Natural killer cell treated with Interleukin-12 subunit alpha and Interleukin-12 subunit beta and Interleukin-15 and Interleukin-18, amount 100 ng/mL, for 72 hours (primary cell): ENCODE measurements at regions not wholly inside any gene's neighbourhood (a gene's known extent, or its start where the extent isn't known, plus 50 kb on each side); places are given as distances from the start of the nearest gene placed in this dataset.

Source experiments
- ATAC-seq, 2 donors: fragments of 150-1000 bp; cut with Tn5 transposase in 1 of 2; sonication (Bioruptor Pico), chemical (Tn5 transposase) in 1 of 2; 2 replicates each; pipeline ENCODE4 v1.10.0; 2021
- DNase-seq: peaks from one replicate; pipeline ENCODE4 v3.0.0; 2022; ENCODE audit warnings: low spot score
- H3K27ac Mint-ChIP-seq, 2 donors: 1 replicate in 1 of 2; 2 replicates in 1 of 2; pipeline ENCODE4 v1.8.0; 2022; ENCODE audit warnings: mixed read lengths in 2 of 2, mild to moderate bottlenecking in 1 of 2, moderate library complexity in 1 of 2
- H3K27me3 Mint-ChIP-seq, 2 donors: 1 replicate in 1 of 2; 2 replicates in 1 of 2; pipeline ENCODE4 v1.8.0; 2022; ENCODE audit warnings: mixed read lengths in 2 of 2
- H3K36me3 Mint-ChIP-seq: one replicate; pipeline ENCODE4 v1.8.0; 2022; ENCODE audit warnings: mixed read lengths
- H3K4me1 Mint-ChIP-seq, 2 donors: 1 replicate in 1 of 2; 2 replicates in 1 of 2; pipeline ENCODE4 v1.8.0; 2022; ENCODE audit warnings: low read depth in 2 of 2, mixed read lengths in 2 of 2, mild to moderate bottlenecking in 1 of 2
- H3K4me3 Mint-ChIP-seq: one replicate; pipeline ENCODE4 v1.8.0; 2022; ENCODE audit warnings: mixed read lengths
- H3K9me3 Mint-ChIP-seq: 2 replicates; pipeline ENCODE4 v1.8.0; 2022; ENCODE audit warnings: mixed read lengths

GRCh38 chr9:32698706-32699277, 63.3 kb upstream of the TAF1L start:
- peaks cover 1 to 2% of the 10 kb centered on the region in 2 donors for H3K27me3 Mint-ChIP-seq
- H3K27ac Mint-ChIP-seq = no peak overlapping the region
- no peak overlapping the region for H3K4me3 Mint-ChIP-seq
- ATAC-seq (no peak), DNase-seq (no peak)
- no peaks in the 10 kb centered on the region for H3K9me3 Mint-ChIP-seq
- no peaks in the 10 kb centered on the region for H3K36me3 Mint-ChIP-seq
- H3K4me1 Mint-ChIP-seq = no peaks in the 10 kb centered on the region

GRCh38 chr9:32701321-32702022, 66.0 kb upstream of the TAF1L start:
- no peak overlapping the region for H3K4me3 Mint-ChIP-seq
- peaks cover 3 to 5% of the 10 kb centered on the region in 2 donors for H3K27me3 Mint-ChIP-seq
- no peak overlapping the region for H3K27ac Mint-ChIP-seq
- H3K36me3 Mint-ChIP-seq = no peaks in the 10 kb centered on the region
- H3K9me3 Mint-ChIP-seq = no peaks in the 10 kb centered on the region
- ATAC-seq = no peak
- no peaks in the 10 kb centered on the region for H3K4me1 Mint-ChIP-seq
- DNase-seq = no peak

GRCh38 chr9:32703635-32704034, 68.2 kb upstream of the TAF1L start:
- H3K27ac Mint-ChIP-seq = no peak overlapping the region
- H3K4me1 Mint-ChIP-seq = no peaks in the 10 kb centered on the region
- no peak for DNase-seq
- ATAC-seq = no peak
- H3K36me3 Mint-ChIP-seq = no peaks in the 10 kb centered on the region
- H3K9me3 Mint-ChIP-seq = no peaks in the 10 kb centered on the region
- peaks cover 7 to 12% of the 10 kb centered on the region in 2 donors for H3K27me3 Mint-ChIP-seq
- H3K4me3 Mint-ChIP-seq = no peak overlapping the region

- DNase-seq = no peak
- Mint-ChIP-seq H3K4me3 (no peak overlapping the region), H3K27ac (no peak overlapping the region), H3K9me3 (no peaks in the 10 kb centered on the region), H3K27me3 (peaks cover 7 to 12% of the 10 kb centered on the region in 2 donors), H3K36me3 (no peaks in the 10 kb centered on the region), H3K4me1 (no peaks in the 10 kb centered on the region)
- ATAC-seq = no peak
Measured at GRCh38 chr9:32704343-32704742, 68.9 kb upstream of the TAF1L start.

- H3K27me3 Mint-ChIP-seq = peaks cover 7 to 12% of the 10 kb centered on the region in 2 donors
- H3K4me3 Mint-ChIP-seq = no peak overlapping the region
- H3K27ac Mint-ChIP-seq = no peak overlapping the region
- no peaks in the 10 kb centered on the region for H3K36me3 Mint-ChIP-seq
- H3K4me1 Mint-ChIP-seq = no peaks in the 10 kb centered on the region
- peaks cover 4% of the 10 kb centered on the region for H3K9me3 Mint-ChIP-seq
- ATAC-seq (no peak), DNase-seq (no peak)
Measured at GRCh38 chr9:32705059-32705458, 69.6 kb upstream of the TAF1L start.

GRCh38 chr9:32706004-32706724, 70.7 kb upstream of the TAF1L start:
- H3K27ac Mint-ChIP-seq = no peak overlapping the region

GRCh38 chr9:32706725-32707100, 71.2 kb upstream of the TAF1L start:
- no peak for ATAC-seq
- no peaks in the 10 kb centered on the region for H3K36me3 Mint-ChIP-seq
- H3K27ac Mint-ChIP-seq = no peak overlapping the region
- H3K4me1 Mint-ChIP-seq = no peaks in the 10 kb centered on the region
- no peak for DNase-seq
- peaks cover 6% of the 10 kb centered on the region for H3K9me3 Mint-ChIP-seq
- H3K27me3 Mint-ChIP-seq = peaks cover 7 to 12% of the 10 kb centered on the region in 2 donors
- no peak overlapping the region for H3K4me3 Mint-ChIP-seq

More at GRCh38 chr9:32706004-32706724, 70.7 kb upstream of the TAF1L start:
- ATAC-seq (no peak), DNase-seq (no peak)
- H3K27me3 Mint-ChIP-seq = peaks cover 7 to 12% of the 10 kb centered on the region in 2 donors
- H3K9me3 Mint-ChIP-seq = peaks cover 6% of the 10 kb centered on the region
- no peak overlapping the region for H3K4me3 Mint-ChIP-seq
- no peaks in the 10 kb centered on the region for H3K36me3 Mint-ChIP-seq
- no peaks in the 10 kb centered on the region for H3K4me1 Mint-ChIP-seq

GRCh38 chr9:32707326-32707725, 71.9 kb upstream of the TAF1L start:
- H3K4me3 Mint-ChIP-seq = no peak overlapping the region
- H3K27ac Mint-ChIP-seq = no peak overlapping the region
- H3K9me3 Mint-ChIP-seq = peaks cover 6% of the 10 kb centered on the region
- no peaks in the 10 kb centered on the region for H3K4me1 Mint-ChIP-seq
- H3K27me3 Mint-ChIP-seq = peaks cover 7 to 12% of the 10 kb centered on the region in 2 donors
- no peak for DNase-seq
- H3K36me3 Mint-ChIP-seq = no peaks in the 10 kb centered on the region
- ATAC-seq = no peak

GRCh38 chr9:32708480-32709150, 73.1 kb upstream of the TAF1L start:
- no peak for ATAC-seq
- H3K27ac Mint-ChIP-seq = no peak overlapping the region
- H3K9me3 Mint-ChIP-seq = peaks cover 9% of the 10 kb centered on the region
- H3K27me3 Mint-ChIP-seq = peaks cover 7 to 12% of the 10 kb centered on the region in 2 donors
- H3K36me3 Mint-ChIP-seq = no peaks in the 10 kb centered on the region
- H3K4me1 Mint-ChIP-seq = no peaks in the 10 kb centered on the region
- no peak overlapping the region for H3K4me3 Mint-ChIP-seq
- no peak for DNase-seq

GRCh38 chr9:32709871-32710270, 73.5 kb upstream of the TMEM215 start:
- ATAC-seq = no peak
- H3K27ac Mint-ChIP-seq = no peak overlapping the region
- no peak overlapping the region for H3K4me3 Mint-ChIP-seq
- H3K9me3 Mint-ChIP-seq = peaks cover 9% of the 10 kb centered on the region
- H3K27me3 Mint-ChIP-seq = peaks cover 4 to 7% of the 10 kb centered on the region in 2 donors
- H3K36me3 Mint-ChIP-seq = no peaks in the 10 kb centered on the region
- H3K4me1 Mint-ChIP-seq = no peaks in the 10 kb centered on the region
- no peak for DNase-seq

- DNase-seq = no peak
- Mint-ChIP-seq H3K9me3 (peaks cover 3% of the 10 kb centered on the region), H3K4me1 (no peaks in the 10 kb centered on the region), H3K27me3 (peaks cover 0 to 10% of the 10 kb centered on the region in 2 donors), H3K27ac (no peak overlapping the region), H3K4me3 (no peak overlapping the region), H3K36me3 (no peaks in the 10 kb centered on the region)
- no peak for ATAC-seq
Measured at GRCh38 chr9:32716425-32716824, 66.9 kb upstream of the TMEM215 start.

GRCh38 chr9:32716955-32717543, 66.3 kb upstream of the TMEM215 start:
- Mint-ChIP-seq H3K36me3 (no peaks in the 10 kb centered on the region), H3K4me3 (no peak overlapping the region), H3K9me3 (peaks cover 5% of the 10 kb centered on the region), H3K4me1 (no peaks in the 10 kb centered on the region), H3K27ac (no peak overlapping the region), H3K27me3 (peaks cover 0 to 16% of the 10 kb centered on the region in 2 donors)
- ATAC-seq (no peak), DNase-seq (no peak)

GRCh38 chr9:32722704-32723103, 60.6 kb upstream of the TMEM215 start:
- H3K27me3 Mint-ChIP-seq = peaks cover 0 to 19% of the 10 kb centered on the region in 2 donors
- DNase-seq (no peak), ATAC-seq (peak in 1 of 2 donors; percentile 15)
- H3K36me3 Mint-ChIP-seq = no peaks in the 10 kb centered on the region
- no peaks in the 10 kb centered on the region for H3K4me1 Mint-ChIP-seq
- peaks cover 2% of the 10 kb centered on the region for H3K9me3 Mint-ChIP-seq
- H3K4me3 Mint-ChIP-seq = no peak overlapping the region
- H3K27ac Mint-ChIP-seq = no peak overlapping the region
